GM12878 (cell line): ENCODE measurements at regions not wholly inside any gene's neighbourhood (a gene's known extent, or its start where the extent isn't known, plus 50 kb on each side); places are given as distances from the start of the nearest gene placed in this dataset.

Experiments used
- ATAC-seq: fragments of 200-7000 bp; cut with Tn5 transposase; 3 replicates; pipeline ENCODE4 v1.9.1; 2020; ENCODE audit warnings: mild to moderate bottlenecking, moderate library complexity
- BruUV-seq: library from RNA; stranded (reverse); fragments of 400-500 nt; replicated peaks from 2 replicates; lab custom pipeline; 2021; lab: Mats Ljungman, UMichigan
- CTCF ChIA-PET: fragments of 300-600 bp; sonication (Branson Sonifier 250); formaldehyde crosslinking; extraction: SDS; loops from one replicate; lab custom pipeline; 2021; ENCODE audit warnings: inconsistent platforms; lab: Yijun Ruan, JAX
- POLR2A ChIA-PET: fragments of 350-600 bp; formaldehyde crosslinking; extraction: SDS; loops from one replicate; lab custom pipeline; 2021; ENCODE audit warnings: inconsistent platforms; lab: Charles Lee
- RAD21 ChIA-PET: fragments of 300-600 bp; sonication (Branson Sonifier 250); formaldehyde crosslinking; loops from one replicate; lab custom pipeline; 2023; ENCODE audit warnings: antibody characterized with exemption; ENCODE audit not compliant: unreplicated experiment; lab: Charles Lee
- SMC1A ChIA-PET: fragments of 300-600 bp; sonication (Branson Sonifier 250); formaldehyde crosslinking; loops from one replicate; lab custom pipeline; 2023; ENCODE audit not compliant: unreplicated experiment, uncharacterized antibody; lab: Charles Lee
- DNase-seq: peaks from one replicate; pipeline ENCODE4 v3.0.0-alpha.2; 2011; ENCODE audit warnings: low read depth, low spot score
- FAIRE-seq: peaks from 3 replicates; lab custom pipeline; 2011; peaks lifted over from hg19 to GRCh38; lab: Jason Lieb, UNC
- H2AFZ ChIP-seq: 2 replicates; pipeline ENCODE4 v1.6.0; 2011; ENCODE audit warnings: low read depth, low read length, control low read depth; ENCODE audit not compliant: control insufficient read depth
- H3K27ac ChIP-seq: 2 replicates; pipeline ENCODE4 v1.5.1; 2011; ENCODE audit warnings: control low read depth; ENCODE audit not compliant: control insufficient read depth, insufficient read depth
- H3K27me3 ChIP-seq, 2 experiments: replicated peaks in 1 of 2; 2 replicates each; pipeline versions ENCODE4 v1.6.0 to v1.6.1; 2011; ENCODE audit warnings: low read length in 1 of 2; ENCODE audit not compliant: control insufficient read depth in 2 of 2, insufficient read depth in 2 of 2
- H3K36me3 ChIP-seq, 2 experiments: 2 replicates each; pipeline ENCODE4 v1.5.1; 2011; ENCODE audit warnings: low read length in 1 of 2; ENCODE audit not compliant: control insufficient read depth in 2 of 2, insufficient read depth in 2 of 2
- H3K4me1 ChIP-seq: 2 replicates; pipeline ENCODE4 v1.6.1; 2011; ENCODE audit warnings: mild to moderate bottlenecking, low read length, moderate library complexity, mixed read lengths; ENCODE audit not compliant: control insufficient read depth, insufficient read depth
- H3K4me2 ChIP-seq: 2 replicates; pipeline ENCODE4 v1.6.0; 2011; ENCODE audit warnings: control low read depth; ENCODE audit not compliant: control insufficient read depth, insufficient read depth
- H3K4me3 ChIP-seq: fragments of 200-600 bp; sonication (generic); 2 replicates; pipeline ENCODE4 v1.5.1; 2016
- H3K79me2 ChIP-seq: 2 replicates; pipeline ENCODE4 v1.6.0; 2011; ENCODE audit warnings: low read length; ENCODE audit not compliant: control insufficient read depth, insufficient read depth
- H3K9ac ChIP-seq: 2 replicates; pipeline ENCODE4 v1.8.0; 2011; ENCODE audit warnings: low read length, control low read depth, mixed read lengths; ENCODE audit not compliant: control insufficient read depth, insufficient read depth
- H3K9me3 ChIP-seq: replicated peaks from 3 replicates; pipeline ENCODE4 v1.5.1; 2011; ENCODE audit warnings: mild to moderate bottlenecking, low read length; ENCODE audit not compliant: control insufficient read depth, insufficient read depth
- H4K20me1 ChIP-seq: 2 replicates; pipeline ENCODE4 v1.6.0; 2011; ENCODE audit not compliant: control insufficient read depth, insufficient read depth
- BRCA1 ChIP-seq: IDR thresholded peaks from 2 replicates; pipeline ENCODE4 v1.6.1; 2011; ENCODE audit warnings: low read depth, low read length, improper control_type of control experiment
- ELK1 ChIP-seq: IDR thresholded peaks from 2 replicates; pipeline ENCODE4 v1.6.1; 2012; ENCODE audit warnings: low read depth, low read length, improper control_type of control experiment
- GATAD2B ChIP-seq: fragments of 450-650 bp; conservative IDR thresholded peaks from 2 replicates; pipeline ENCODE4 v1.6.1; 2017; ENCODE audit warnings: low read depth, mild to moderate bottlenecking, moderate library complexity
- LARP7 ChIP-seq: fragments of 450-650 bp; IDR thresholded peaks from 2 replicates; pipeline ENCODE4 v1.6.1; 2017; ENCODE audit warnings: mild to moderate bottlenecking
- MEF2A ChIP-seq: IDR thresholded peaks from 2 replicates; pipeline ENCODE4 v1.6.1; 2011; ENCODE audit warnings: low read depth, mild to moderate bottlenecking, low read length, moderate library complexity; ENCODE audit not compliant: insufficient read depth
- MYC ChIP-seq: IDR thresholded peaks from 2 replicates; pipeline ENCODE4 v1.6.1; 2011; ENCODE audit warnings: mild to moderate bottlenecking, low read length, moderate library complexity, inconsistent platforms; ENCODE audit not compliant: insufficient read depth, insufficient replicate concordance, insufficient read length, severe bottlenecking
- NR2F1 ChIP-seq: fragments of 450-650 bp; conservative IDR thresholded peaks from 2 replicates; pipeline ENCODE4 v1.6.1; 2017; ENCODE audit warnings: mild to moderate bottlenecking
- PML ChIP-seq: IDR thresholded peaks from 2 replicates; pipeline ENCODE4 v1.6.1; 2012; ENCODE audit warnings: low read length, inconsistent platforms
- RAD21 ChIP-seq: IDR thresholded peaks from 2 replicates; pipeline ENCODE4 v1.6.1; 2011; ENCODE audit warnings: mild to moderate bottlenecking, low read depth, low read length, moderate library complexity; ENCODE audit not compliant: insufficient read depth
- SMARCA5 ChIP-seq: fragments of 450-650 bp; IDR thresholded peaks from 2 replicates; pipeline ENCODE4 v1.6.1; 2017; ENCODE audit warnings: mild to moderate bottlenecking
- STAT3 ChIP-seq: IDR thresholded peaks from 2 replicates; pipeline ENCODE4 v1.6.1; 2011; ENCODE audit warnings: low read depth, low read length, improper control_type of control experiment
- ZNF207 ChIP-seq: fragments of 450-650 bp; IDR thresholded peaks from 2 replicates; pipeline ENCODE4 v1.6.1; 2014; ENCODE audit warnings: antibody characterized with exemption, mild to moderate bottlenecking, borderline replicate concordance
- whole genome bisulfite sequencing: methylation state at CpG from one replicate; pipeline ENCODE4 v1.1.6; 2016; ENCODE audit warnings: low lambda C conversion rate; ENCODE audit not compliant: insufficient replicate concordance, insufficient coverage; ENCODE audit errors: missing lambda C conversion rate; 5-methylcytosine and 5-hydroxymethylcytosine counted together
- in situ Hi-C: fragments of 300-500 bp; cut with MboI; formaldehyde crosslinking; loops from 9 replicates; pipeline ENCODE4 v1.14.3; 2018; ENCODE audit warnings: mixed read lengths
- intact Hi-C: fragments of 100-400 bp; cut with micrococcal nuclease; formaldehyde crosslinking; loops from one replicate; pipeline ENCODE4 v1.14.2; 2022; ENCODE audit not compliant: unreplicated experiment
- TF ChIP-seq, protein P1 (sequence below): fragments of 450-650 bp; IDR thresholded peaks from 2 replicates; pipeline ENCODE4 v1.6.1; 2017; ENCODE audit warnings: mild to moderate bottlenecking
- TF ChIP-seq, protein P2 (sequence below): fragments of 450-650 bp; IDR thresholded peaks from 2 replicates; pipeline ENCODE4 v1.6.1; 2018; ENCODE audit warnings: borderline replicate concordance, mild to moderate bottlenecking; ENCODE audit not compliant: partially characterized antibody
- TF ChIP-seq, protein P3 (sequence below): IDR thresholded peaks from 2 replicates; pipeline ENCODE4 v1.6.1; 2011; ENCODE audit warnings: low read depth, mild to moderate bottlenecking, low read length, moderate library complexity, borderline replicate concordance; ENCODE audit errors: extremely low read depth

GRCh38 chr13:107375701-107376340, 807.9 kb upstream of the ARGLU1 start:
- ATAC-seq (no peak), DNase-seq (no peak), FAIRE-seq (no peak)
- Histone ChIP-seq H2AFZ (no peak overlapping the region), H3K79me2 (no peaks in the 10 kb centered on the region), H3K27ac (no peak overlapping the region), H3K9ac (no peak overlapping the region), H3K27me3 (no peaks in the 10 kb centered on the region), H3K36me3 (no peaks in the 10 kb centered on the region), H3K4me1 (no peaks in the 10 kb centered on the region), H3K9me3 (no peaks in the 10 kb centered on the region), H3K4me3 (no peak overlapping the region), H3K4me2 (no peak overlapping the region), H4K20me1 (no peaks in the 10 kb centered on the region)
- no TSS peak for BruUV-seq
- in situ Hi-C loops (no loop called here), intact Hi-C loops (no loop called here)
- ChIA-PET CTCF (interaction anchor here (0.7 to 2.0 kb wide), 2 partner anchors 11 to 275 kb away, joined by 3 to 4 read pairs; no protein-coding TSS in a partner anchor), SMC1A (no interaction called here), RAD21 (no interaction called here), POLR2A (no interaction called here)
- 58% methylated on average over 4 of the region's 4 CpGs for WGBS
- no peak for TF ChIP-seq GATAD2B
- TF ChIP-seq NR2F1, result no peak
- TF ChIP-seq SMARCA5, result no peak
- TF ChIP-seq, protein P1, sequence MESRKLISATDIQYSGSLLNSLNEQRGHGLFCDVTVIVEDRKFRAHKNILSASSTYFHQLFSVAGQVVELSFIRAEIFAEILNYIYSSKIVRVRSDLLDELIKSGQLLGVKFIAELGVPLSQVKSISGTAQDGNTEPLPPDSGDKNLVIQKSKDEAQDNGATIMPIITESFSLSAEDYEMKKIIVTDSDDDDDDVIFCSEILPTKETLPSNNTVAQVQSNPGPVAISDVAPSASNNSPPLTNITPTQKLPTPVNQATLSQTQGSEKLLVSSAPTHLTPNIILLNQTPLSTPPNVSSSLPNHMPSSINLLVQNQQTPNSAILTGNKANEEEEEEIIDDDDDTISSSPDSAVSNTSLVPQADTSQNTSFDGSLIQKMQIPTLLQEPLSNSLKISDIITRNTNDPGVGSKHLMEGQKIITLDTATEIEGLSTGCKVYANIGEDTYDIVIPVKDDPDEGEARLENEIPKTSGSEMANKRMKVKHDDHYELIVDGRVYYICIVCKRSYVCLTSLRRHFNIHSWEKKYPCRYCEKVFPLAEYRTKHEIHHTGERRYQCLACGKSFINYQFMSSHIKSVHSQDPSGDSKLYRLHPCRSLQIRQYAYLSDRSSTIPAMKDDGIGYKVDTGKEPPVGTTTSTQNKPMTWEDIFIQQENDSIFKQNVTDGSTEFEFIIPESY, result no peak
- no peak for TF ChIP-seq STAT3
- no peak for TF ChIP-seq PML
- no peak for TF ChIP-seq ZNF207
- no peak for TF ChIP-seq RAD21
- TF ChIP-seq MEF2A, result no peak
- TF ChIP-seq, protein P2, sequence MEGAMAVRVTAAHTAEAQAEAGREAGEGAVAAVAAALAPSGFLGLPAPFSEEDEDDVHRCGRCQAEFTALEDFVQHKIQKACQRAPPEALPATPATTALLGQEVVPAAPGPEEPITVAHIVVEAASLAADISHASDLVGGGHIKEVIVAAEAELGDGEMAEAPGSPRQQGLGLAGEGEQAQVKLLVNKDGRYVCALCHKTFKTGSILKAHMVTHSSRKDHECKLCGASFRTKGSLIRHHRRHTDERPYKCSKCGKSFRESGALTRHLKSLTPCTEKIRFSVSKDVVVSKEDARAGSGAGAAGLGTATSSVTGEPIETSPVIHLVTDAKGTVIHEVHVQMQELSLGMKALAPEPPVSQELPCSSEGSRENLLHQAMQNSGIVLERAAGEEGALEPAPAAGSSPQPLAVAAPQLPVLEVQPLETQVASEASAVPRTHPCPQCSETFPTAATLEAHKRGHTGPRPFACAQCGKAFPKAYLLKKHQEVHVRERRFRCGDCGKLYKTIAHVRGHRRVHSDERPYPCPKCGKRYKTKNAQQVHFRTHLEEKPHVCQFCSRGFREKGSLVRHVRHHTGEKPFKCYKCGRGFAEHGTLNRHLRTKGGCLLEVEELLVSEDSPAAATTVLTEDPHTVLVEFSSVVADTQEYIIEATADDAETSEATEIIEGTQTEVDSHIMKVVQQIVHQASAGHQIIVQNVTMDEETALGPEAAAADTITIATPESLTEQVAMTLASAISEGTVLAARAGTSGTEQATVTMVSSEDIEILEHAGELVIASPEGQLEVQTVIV, result no peak
- TF ChIP-seq, protein P3, sequence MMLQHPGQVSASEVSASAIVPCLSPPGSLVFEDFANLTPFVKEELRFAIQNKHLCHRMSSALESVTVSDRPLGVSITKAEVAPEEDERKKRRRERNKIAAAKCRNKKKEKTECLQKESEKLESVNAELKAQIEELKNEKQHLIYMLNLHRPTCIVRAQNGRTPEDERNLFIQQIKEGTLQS, result no peak
- TF ChIP-seq LARP7, result no peak
- TF ChIP-seq BRCA1, result no peak
- TF ChIP-seq ELK1, result no peak
- TF ChIP-seq MYC, result no peak
